HFF-Myc (cell line): ENCODE measurements at regions not wholly inside any gene's neighbourhood (a gene's known extent, or its start where the extent isn't known, plus 50 kb on each side); places are given as distances from the start of the nearest gene placed in this dataset.
"Not testable (repeated sequence)": the region's sequence is repeated elsewhere in the genome, so short reads cannot be mapped to it uniquely, and the experiment has no call there.

Experiments used
- DNase-seq: peaks from one replicate; pipeline ENCODE4 v3.0.0-alpha.2; 2011; ENCODE audit warnings: low read depth; ENCODE audit errors: extremely low read depth
- H3K4me3 ChIP-seq: replicated peaks from 2 replicates; pipeline ENCODE4 v1.5.1; 2011; ENCODE audit warnings: low read depth, mild to moderate bottlenecking, control low read depth, low read length
- TF ChIP-seq, protein P1 (sequence below): IDR thresholded peaks from 2 replicates; pipeline ENCODE4 v1.5.1; 2012; ENCODE audit warnings: mild to moderate bottlenecking, low read depth, low read length, control low read depth; ENCODE audit errors: missing control alignments

DNA sequence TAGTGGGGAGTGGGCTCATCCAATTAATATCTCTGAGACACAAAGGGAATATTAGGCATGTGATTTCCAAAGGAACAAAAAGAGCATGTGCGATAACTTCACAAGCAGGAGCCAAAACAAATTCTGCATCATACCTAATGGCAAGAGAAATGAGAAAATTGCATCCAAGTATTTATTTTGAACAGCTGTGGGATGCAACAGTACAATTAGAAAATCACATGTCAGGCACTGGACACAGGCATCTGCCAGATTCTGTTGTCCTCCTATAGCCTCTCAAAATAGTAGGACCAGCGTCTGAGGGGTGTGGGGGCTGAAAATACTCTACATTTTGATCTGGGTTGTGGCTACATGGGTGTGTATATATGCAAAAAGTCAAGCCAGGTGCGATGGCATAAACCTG is 66.3 kb downstream of the EDN1 start:
- TF ChIP-seq, protein P1, sequence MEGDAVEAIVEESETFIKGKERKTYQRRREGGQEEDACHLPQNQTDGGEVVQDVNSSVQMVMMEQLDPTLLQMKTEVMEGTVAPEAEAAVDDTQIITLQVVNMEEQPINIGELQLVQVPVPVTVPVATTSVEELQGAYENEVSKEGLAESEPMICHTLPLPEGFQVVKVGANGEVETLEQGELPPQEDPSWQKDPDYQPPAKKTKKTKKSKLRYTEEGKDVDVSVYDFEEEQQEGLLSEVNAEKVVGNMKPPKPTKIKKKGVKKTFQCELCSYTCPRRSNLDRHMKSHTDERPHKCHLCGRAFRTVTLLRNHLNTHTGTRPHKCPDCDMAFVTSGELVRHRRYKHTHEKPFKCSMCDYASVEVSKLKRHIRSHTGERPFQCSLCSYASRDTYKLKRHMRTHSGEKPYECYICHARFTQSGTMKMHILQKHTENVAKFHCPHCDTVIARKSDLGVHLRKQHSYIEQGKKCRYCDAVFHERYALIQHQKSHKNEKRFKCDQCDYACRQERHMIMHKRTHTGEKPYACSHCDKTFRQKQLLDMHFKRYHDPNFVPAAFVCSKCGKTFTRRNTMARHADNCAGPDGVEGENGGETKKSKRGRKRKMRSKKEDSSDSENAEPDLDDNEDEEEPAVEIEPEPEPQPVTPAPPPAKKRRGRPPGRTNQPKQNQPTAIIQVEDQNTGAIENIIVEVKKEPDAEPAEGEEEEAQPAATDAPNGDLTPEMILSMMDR: no peak
- DNase-seq: no peak

DNA sequence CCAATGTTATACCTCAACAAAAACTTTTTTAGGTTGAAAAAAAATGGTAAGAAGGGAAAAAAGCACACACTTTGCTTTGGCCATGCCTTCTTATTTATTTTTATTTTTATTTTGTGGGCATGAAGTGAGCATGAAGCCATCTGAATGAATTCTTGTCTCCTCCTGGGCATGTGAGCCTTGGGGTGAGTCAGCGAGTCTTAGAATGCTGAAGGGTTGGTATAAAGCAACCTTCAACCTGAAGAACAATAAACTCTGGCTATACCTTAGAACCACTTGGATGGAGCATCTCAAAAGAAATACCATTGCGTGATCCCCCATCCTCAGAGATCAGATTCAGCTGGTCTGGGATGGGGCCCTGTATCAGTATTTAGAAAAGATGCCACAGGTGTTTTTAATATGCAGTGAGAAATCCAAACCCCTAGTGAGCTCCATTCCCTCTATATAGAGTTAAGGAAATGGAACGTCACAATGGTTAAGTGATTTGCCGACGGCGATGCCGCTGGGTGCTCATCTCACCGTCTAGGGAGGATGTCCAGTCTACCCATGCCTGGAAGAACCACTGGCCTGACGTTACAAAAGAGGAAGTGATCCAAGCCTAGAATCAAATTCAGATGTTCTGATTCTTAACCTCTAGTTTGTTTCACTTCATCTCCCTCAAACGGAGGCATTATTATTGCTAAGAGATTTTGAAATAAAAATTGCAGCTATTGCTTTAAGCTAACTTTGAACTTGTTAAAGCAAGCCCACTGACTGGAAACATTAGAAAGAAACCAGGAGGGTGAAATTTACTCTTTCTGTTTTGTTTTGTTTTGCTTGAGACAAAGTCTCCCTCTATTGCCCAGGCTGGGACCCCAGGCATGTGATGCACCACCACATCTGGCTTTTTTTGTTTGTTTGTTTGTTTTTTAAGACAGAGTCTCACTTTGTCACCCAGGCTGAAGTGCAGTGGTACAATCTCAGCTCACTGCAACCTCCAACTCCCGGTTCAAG is 67.1 kb downstream of the EDN1 start:
- DNase-seq: no peak
- TF ChIP-seq, protein P1: no peak
- H3K4me3 ChIP-seq: no peak overlapping the region

More for the DNA sequence above, 66.3 kb downstream of the EDN1 start:
- H3K4me3 ChIP-seq: no peak overlapping the region

DNA sequence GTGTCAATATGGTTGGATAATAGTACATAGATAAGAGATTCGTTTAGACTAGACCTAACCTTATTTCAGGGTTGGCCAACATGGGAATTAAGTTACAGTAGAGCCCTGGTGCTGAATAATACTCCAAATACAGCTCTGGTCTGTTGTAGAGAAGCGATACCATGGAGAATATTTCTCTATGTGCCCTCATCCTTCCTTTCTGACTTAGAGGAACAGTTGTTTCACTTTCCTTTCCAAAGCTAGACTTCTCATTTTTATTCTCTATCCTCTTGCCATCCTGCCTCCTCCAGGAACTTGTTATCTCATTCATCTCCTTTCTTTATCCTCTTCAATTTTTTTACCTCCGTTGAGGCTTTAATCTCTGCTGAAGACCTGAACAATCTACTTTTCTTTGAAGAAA is 68.9 kb downstream of the EDN1 start:
- TF ChIP-seq, protein P1: no peak
- no peak overlapping the region for H3K4me3 ChIP-seq
- no peak for DNase-seq

DNA sequence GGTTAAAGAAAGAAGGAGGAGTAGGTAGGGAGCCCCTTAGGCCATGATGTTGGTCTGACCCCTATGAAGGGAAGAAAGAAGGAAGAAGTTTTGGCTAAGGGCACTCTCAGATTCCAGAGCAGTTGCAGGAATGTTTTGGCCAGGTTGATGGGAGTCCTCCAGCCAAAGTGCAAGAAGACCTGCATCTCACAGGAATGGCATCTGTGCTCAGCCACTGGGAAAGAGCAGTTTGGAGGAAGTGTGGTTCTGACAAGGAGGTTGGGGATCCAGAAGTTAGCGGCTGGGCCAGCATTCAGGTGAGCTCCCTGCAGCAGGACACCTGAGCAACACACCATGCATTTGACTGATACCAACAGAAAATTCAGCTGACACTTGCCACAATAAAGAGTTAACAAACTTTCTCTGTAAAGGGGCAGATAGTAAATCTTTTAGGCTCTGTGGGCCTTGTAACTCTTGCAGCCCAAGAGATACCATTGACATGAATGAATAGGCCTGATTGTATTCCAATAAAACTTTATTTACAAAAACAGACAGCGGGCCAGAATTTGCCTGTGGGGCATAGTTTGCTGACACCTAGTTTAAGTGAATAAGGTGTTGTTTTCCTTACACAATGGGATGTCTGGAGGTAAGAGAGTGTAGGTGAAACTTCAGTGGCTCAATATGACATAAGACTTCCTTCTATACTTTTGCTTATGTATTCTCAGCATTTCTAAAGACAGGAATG is 71.0 kb downstream of the EDN1 start:
- no peak for DNase-seq
- no peak overlapping the region for H3K4me3 ChIP-seq

DNA sequence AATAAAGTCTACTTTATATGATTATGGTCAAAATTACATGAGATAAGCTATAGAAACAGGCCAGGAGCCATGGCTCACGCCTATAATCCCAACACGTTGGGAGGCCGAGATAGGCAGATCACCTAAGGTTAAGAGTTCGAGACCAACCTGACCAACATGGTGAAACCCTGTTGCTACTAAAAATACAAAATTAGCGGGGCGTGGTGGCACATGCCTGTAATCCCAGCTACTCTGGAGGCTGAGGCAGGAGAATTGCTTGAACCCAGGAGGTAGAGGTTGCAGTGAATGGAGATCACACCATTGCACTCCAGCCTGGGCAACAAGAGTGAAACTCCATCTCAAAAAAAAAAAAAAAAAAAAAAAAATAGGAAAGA is 73.1 kb downstream of the EDN1 start:
- DNase-seq, H3K4me3 ChIP-seq: not testable (repeated sequence)

More for the DNA sequence above, 71.0 kb downstream of the EDN1 start:
- TF ChIP-seq, protein P1: no peak

GRCh38 chr6:12363651-12364381 is 73.7 kb downstream of the EDN1 start:
- TF ChIP-seq, protein P1: no peak
- H3K4me3 ChIP-seq: no peak overlapping the region
- DNase-seq: no peak

- TF ChIP-seq, protein P1: no peak
Measured at GRCh38 chr6:12364621-12365020, 74.5 kb downstream of the EDN1 start.

More at GRCh38 chr6:12364621-12365020, 74.5 kb downstream of the EDN1 start:
- no peak overlapping the region for H3K4me3 ChIP-seq
- no peak for DNase-seq
